ENCODE measurements at regions not wholly inside any gene's neighbourhood (a gene's known extent, or its start where the extent isn't known, plus 50 kb on each side); places are given as distances from the start of the nearest gene placed in this dataset.

GRCh38 chr6:16061818-16062217 is 67.1 kb upstream of the MYLIP start:
- TF ChIP-seq CTCF (IDR thresholded peaks at IDR 0.05) (no peak), TCF7L2 (IDR thresholded peaks at IDR 0.05; ENCODE audit: low read depth, low read length) (no peak), SIN3A (IDR thresholded peaks at IDR 0.05; ENCODE audit: borderline replicate concordance, insufficient read depth, low read depth, low read length) (no peak), POLR2AphosphoS5 (IDR thresholded peaks at IDR 0.05; ENCODE audit: low read depth, low read length) (no peak)
- TF ChIP-seq, protein P1, sequence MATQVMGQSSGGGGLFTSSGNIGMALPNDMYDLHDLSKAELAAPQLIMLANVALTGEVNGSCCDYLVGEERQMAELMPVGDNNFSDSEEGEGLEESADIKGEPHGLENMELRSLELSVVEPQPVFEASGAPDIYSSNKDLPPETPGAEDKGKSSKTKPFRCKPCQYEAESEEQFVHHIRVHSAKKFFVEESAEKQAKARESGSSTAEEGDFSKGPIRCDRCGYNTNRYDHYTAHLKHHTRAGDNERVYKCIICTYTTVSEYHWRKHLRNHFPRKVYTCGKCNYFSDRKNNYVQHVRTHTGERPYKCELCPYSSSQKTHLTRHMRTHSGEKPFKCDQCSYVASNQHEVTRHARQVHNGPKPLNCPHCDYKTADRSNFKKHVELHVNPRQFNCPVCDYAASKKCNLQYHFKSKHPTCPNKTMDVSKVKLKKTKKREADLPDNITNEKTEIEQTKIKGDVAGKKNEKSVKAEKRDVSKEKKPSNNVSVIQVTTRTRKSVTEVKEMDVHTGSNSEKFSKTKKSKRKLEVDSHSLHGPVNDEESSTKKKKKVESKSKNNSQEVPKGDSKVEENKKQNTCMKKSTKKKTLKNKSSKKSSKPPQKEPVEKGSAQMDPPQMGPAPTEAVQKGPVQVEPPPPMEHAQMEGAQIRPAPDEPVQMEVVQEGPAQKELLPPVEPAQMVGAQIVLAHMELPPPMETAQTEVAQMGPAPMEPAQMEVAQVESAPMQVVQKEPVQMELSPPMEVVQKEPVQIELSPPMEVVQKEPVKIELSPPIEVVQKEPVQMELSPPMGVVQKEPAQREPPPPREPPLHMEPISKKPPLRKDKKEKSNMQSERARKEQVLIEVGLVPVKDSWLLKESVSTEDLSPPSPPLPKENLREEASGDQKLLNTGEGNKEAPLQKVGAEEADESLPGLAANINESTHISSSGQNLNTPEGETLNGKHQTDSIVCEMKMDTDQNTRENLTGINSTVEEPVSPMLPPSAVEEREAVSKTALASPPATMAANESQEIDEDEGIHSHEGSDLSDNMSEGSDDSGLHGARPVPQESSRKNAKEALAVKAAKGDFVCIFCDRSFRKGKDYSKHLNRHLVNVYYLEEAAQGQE (IDR thresholded peaks at IDR 0.05; ENCODE audit: insufficient read depth in 1 of 2, low read depth in 2 of 2, low read length in 1 of 2): no peak

All from Panc1 (cell line).